GM12878 (cell line): ENCODE measurements at regions not wholly inside any gene's neighbourhood (a gene's known extent, or its start where the extent isn't known, plus 50 kb on each side); places are given as distances from the start of the nearest gene placed in this dataset.

Experiments
- ATAC-seq: fragments of 200-7000 bp; cut with Tn5 transposase; 3 replicates; pipeline ENCODE4 v1.9.1; 2020; ENCODE audit warnings: mild to moderate bottlenecking, moderate library complexity
- BruUV-seq: library from RNA; stranded (reverse); fragments of 400-500 nt; replicated peaks from 2 replicates; lab custom pipeline; 2021; lab: Mats Ljungman, UMichigan
- CTCF ChIA-PET: fragments of 300-600 bp; sonication (Branson Sonifier 250); formaldehyde crosslinking; extraction: SDS; loops from one replicate; lab custom pipeline; 2021; ENCODE audit warnings: inconsistent platforms; lab: Yijun Ruan, JAX
- POLR2A ChIA-PET: fragments of 350-600 bp; formaldehyde crosslinking; extraction: SDS; loops from one replicate; lab custom pipeline; 2021; ENCODE audit warnings: inconsistent platforms; lab: Charles Lee
- RAD21 ChIA-PET: fragments of 300-600 bp; sonication (Branson Sonifier 250); formaldehyde crosslinking; loops from one replicate; lab custom pipeline; 2023; ENCODE audit warnings: antibody characterized with exemption; ENCODE audit not compliant: unreplicated experiment; lab: Charles Lee
- SMC1A ChIA-PET: fragments of 300-600 bp; sonication (Branson Sonifier 250); formaldehyde crosslinking; loops from one replicate; lab custom pipeline; 2023; ENCODE audit not compliant: unreplicated experiment, uncharacterized antibody; lab: Charles Lee
- DNase-seq: peaks from one replicate; pipeline ENCODE4 v3.0.0-alpha.2; 2011; ENCODE audit warnings: low read depth, low spot score
- FAIRE-seq: peaks from 3 replicates; lab custom pipeline; 2011; peaks lifted over from hg19 to GRCh38; lab: Jason Lieb, UNC
- H2AFZ ChIP-seq: 2 replicates; pipeline ENCODE4 v1.6.0; 2011; ENCODE audit warnings: low read depth, low read length, control low read depth; ENCODE audit not compliant: control insufficient read depth
- H3K27ac ChIP-seq: 2 replicates; pipeline ENCODE4 v1.5.1; 2011; ENCODE audit warnings: control low read depth; ENCODE audit not compliant: control insufficient read depth, insufficient read depth
- H3K27me3 ChIP-seq, 2 experiments: replicated peaks in 1 of 2; 2 replicates each; pipeline versions ENCODE4 v1.6.0 to v1.6.1; 2011; ENCODE audit warnings: low read length in 1 of 2; ENCODE audit not compliant: control insufficient read depth in 2 of 2, insufficient read depth in 2 of 2
- H3K36me3 ChIP-seq, 2 experiments: 2 replicates each; pipeline ENCODE4 v1.5.1; 2011; ENCODE audit warnings: low read length in 1 of 2; ENCODE audit not compliant: control insufficient read depth in 2 of 2, insufficient read depth in 2 of 2
- H3K4me1 ChIP-seq: 2 replicates; pipeline ENCODE4 v1.6.1; 2011; ENCODE audit warnings: mild to moderate bottlenecking, low read length, moderate library complexity, mixed read lengths; ENCODE audit not compliant: control insufficient read depth, insufficient read depth
- H3K4me2 ChIP-seq: 2 replicates; pipeline ENCODE4 v1.6.0; 2011; ENCODE audit warnings: control low read depth; ENCODE audit not compliant: control insufficient read depth, insufficient read depth
- H3K4me3 ChIP-seq: fragments of 200-600 bp; sonication (generic); 2 replicates; pipeline ENCODE4 v1.5.1; 2016
- H3K79me2 ChIP-seq: 2 replicates; pipeline ENCODE4 v1.6.0; 2011; ENCODE audit warnings: low read length; ENCODE audit not compliant: control insufficient read depth, insufficient read depth
- H3K9ac ChIP-seq: 2 replicates; pipeline ENCODE4 v1.8.0; 2011; ENCODE audit warnings: low read length, control low read depth, mixed read lengths; ENCODE audit not compliant: control insufficient read depth, insufficient read depth
- H3K9me3 ChIP-seq: replicated peaks from 3 replicates; pipeline ENCODE4 v1.5.1; 2011; ENCODE audit warnings: mild to moderate bottlenecking, low read length; ENCODE audit not compliant: control insufficient read depth, insufficient read depth
- H4K20me1 ChIP-seq: 2 replicates; pipeline ENCODE4 v1.6.0; 2011; ENCODE audit not compliant: control insufficient read depth, insufficient read depth
- CBX5 ChIP-seq: sonication (generic); IDR thresholded peaks from 2 replicates; pipeline ENCODE4 v1.6.1; 2016; ENCODE audit warnings: low read depth, moderate library complexity, mild to moderate bottlenecking, inconsistent platforms
- IRF3 ChIP-seq: fragments of 450-650 bp; IDR thresholded peaks from 2 replicates; pipeline ENCODE4 v1.6.1; 2014; ENCODE audit warnings: mild to moderate bottlenecking
- NBN ChIP-seq: fragments of 450-650 bp; IDR thresholded peaks from 2 replicates; pipeline ENCODE4 v1.6.1; 2016
- POLR2AphosphoS5 ChIP-seq: IDR thresholded peaks from 2 replicates; pipeline ENCODE4 v1.6.1; 2011; ENCODE audit warnings: mild to moderate bottlenecking, low read length, inconsistent platforms
- SIN3A ChIP-seq: IDR thresholded peaks from 2 replicates; pipeline ENCODE4 v1.6.1; 2012; ENCODE audit warnings: low read depth, low read length, improper control_type of control experiment
- SIX5 ChIP-seq: IDR thresholded peaks from 2 replicates; pipeline ENCODE4 v1.6.1; 2011; ENCODE audit warnings: mild to moderate bottlenecking, low read depth, low read length, moderate library complexity; ENCODE audit not compliant: severe bottlenecking
- STAT1 ChIP-seq: fragments of 450-650 bp; conservative IDR thresholded peaks from 2 replicates; pipeline ENCODE4 v1.6.1; 2014; ENCODE audit warnings: antibody characterized with exemption, mild to moderate bottlenecking
- TCF12 ChIP-seq: IDR thresholded peaks from 2 replicates; pipeline ENCODE4 v1.6.1; 2011; ENCODE audit warnings: low read depth, mild to moderate bottlenecking, low read length
- TCF3 ChIP-seq: IDR thresholded peaks from 2 replicates; pipeline ENCODE4 v1.6.1; 2012; ENCODE audit warnings: low read depth, mild to moderate bottlenecking, low read length, borderline replicate concordance; ENCODE audit not compliant: insufficient read depth
- YBX1 ChIP-seq: fragments of 450-650 bp; IDR thresholded peaks from 2 replicates; pipeline ENCODE4 v1.6.1; 2016; ENCODE audit warnings: antibody characterized with exemption
- ZBED1 ChIP-seq: IDR thresholded peaks from 2 replicates; pipeline ENCODE4 v1.6.1; 2016; ENCODE audit warnings: borderline replicate concordance
- ZBTB11 ChIP-seq: fragments of 450-650 bp; formaldehyde crosslinking; IDR thresholded peaks from 2 replicates; pipeline ENCODE4 v1.5.0; 2022; ENCODE audit warnings: mild to moderate bottlenecking, missing genetic modification characterization
- ZNF592 ChIP-seq: fragments of 450-650 bp; IDR thresholded peaks from 2 replicates; pipeline ENCODE4 v1.6.1; 2017; ENCODE audit warnings: mild to moderate bottlenecking, moderate library complexity
- WGBS: methylation state at CpG from one replicate; pipeline ENCODE4 v1.1.6; 2016; ENCODE audit warnings: low lambda C conversion rate; ENCODE audit not compliant: insufficient replicate concordance, insufficient coverage; ENCODE audit errors: missing lambda C conversion rate; 5-methylcytosine and 5-hydroxymethylcytosine counted together
- in situ Hi-C: fragments of 300-500 bp; cut with MboI; formaldehyde crosslinking; loops from 9 replicates; pipeline ENCODE4 v1.14.3; 2018; ENCODE audit warnings: mixed read lengths
- intact Hi-C: fragments of 100-400 bp; cut with micrococcal nuclease; formaldehyde crosslinking; loops from one replicate; pipeline ENCODE4 v1.14.2; 2022; ENCODE audit not compliant: unreplicated experiment

GRCh38 chr10:84837877-84838276 is 509.5 kb downstream of the CCSER2 start:
- Histone ChIP-seq H3K79me2 (no peaks in the 10 kb centered on the region), H4K20me1 (no peaks in the 10 kb centered on the region), H3K27me3 (no peaks in the 10 kb centered on the region; a peak in 1 of 4 replicates), H3K36me3 (no peaks in the 10 kb centered on the region), H2AFZ (no peak overlapping the region), H3K4me2 (no peak overlapping the region), H3K4me3 (no peak overlapping the region), H3K9me3 (no peaks in the 10 kb centered on the region), H3K9ac (no peak overlapping the region), H3K4me1 (no peaks in the 10 kb centered on the region), H3K27ac (no peak overlapping the region)
- intact Hi-C loops (no loop called here), in situ Hi-C loops (no loop called here)
- SMC1A ChIA-PET = no interaction called here
- BruUV-seq = no TSS peak
- CTCF ChIA-PET = interaction anchor here (1.2 kb wide), 1 partner anchor 9 kb away, joined by 3 read pairs; no protein-coding TSS in a partner anchor
- DNase-seq = no peak
- RAD21 ChIA-PET = no interaction called here
- no peak for TF ChIP-seq STAT1
- TF ChIP-seq ZBTB11 (CRISPR knock-in tag) = no peak
- TF ChIP-seq SIX5 = no peak
- TF ChIP-seq POLR2AphosphoS5 = no peak
- TF ChIP-seq ZNF592 = no peak
- TF ChIP-seq YBX1 = no peak
- no peak for TF ChIP-seq TCF3
- TF ChIP-seq SIN3A = no peak
- no peak for TF ChIP-seq CBX5
- TF ChIP-seq TCF12 = no peak
- TF ChIP-seq IRF3 = no peak
- TF ChIP-seq ZBED1 = no peak
- no peak for TF ChIP-seq NBN
- POLR2A ChIA-PET = no interaction called here
- 22% methylated on average over 10 of the region's 10 CpGs for WGBS
- FAIRE-seq = no peak
- no peak for ATAC-seq
